T-helper 1 cell treated with Interleukin-12 subunit alpha and Interleukin-12 subunit beta and Interleukin-4 antibody, amounts not matched to agents 30 μg/mL and 1 μg/mL, for 36 hours (primary cell): ENCODE measurements at regions not wholly inside any gene's neighbourhood (a gene's known extent, or its start where the extent isn't known, plus 50 kb on each side); places are given as distances from the start of the nearest gene placed in this dataset.

Experiments
- H3K27ac Mint-ChIP-seq: one replicate; pipeline ENCODE4 v1.8.0; 2021; ENCODE audit warnings: mild to moderate bottlenecking, mixed read lengths
- H3K27me3 Mint-ChIP-seq: one replicate; pipeline ENCODE4 v1.8.0; 2021; ENCODE audit warnings: low read depth, mixed read lengths
- H3K36me3 Mint-ChIP-seq: one replicate; pipeline ENCODE4 v1.8.0; 2021; ENCODE audit warnings: low read depth, mixed read lengths
- H3K4me1 Mint-ChIP-seq: one replicate; pipeline ENCODE4 v1.8.0; 2021; ENCODE audit warnings: low read depth, mixed read lengths
- H3K4me3 Mint-ChIP-seq: one replicate; pipeline ENCODE4 v1.8.0; 2021; ENCODE audit warnings: mild to moderate bottlenecking, moderate library complexity, mixed read lengths
- H3K9me3 Mint-ChIP-seq: one replicate; pipeline ENCODE4 v1.8.0; 2021; ENCODE audit warnings: mixed read lengths

DNA sequence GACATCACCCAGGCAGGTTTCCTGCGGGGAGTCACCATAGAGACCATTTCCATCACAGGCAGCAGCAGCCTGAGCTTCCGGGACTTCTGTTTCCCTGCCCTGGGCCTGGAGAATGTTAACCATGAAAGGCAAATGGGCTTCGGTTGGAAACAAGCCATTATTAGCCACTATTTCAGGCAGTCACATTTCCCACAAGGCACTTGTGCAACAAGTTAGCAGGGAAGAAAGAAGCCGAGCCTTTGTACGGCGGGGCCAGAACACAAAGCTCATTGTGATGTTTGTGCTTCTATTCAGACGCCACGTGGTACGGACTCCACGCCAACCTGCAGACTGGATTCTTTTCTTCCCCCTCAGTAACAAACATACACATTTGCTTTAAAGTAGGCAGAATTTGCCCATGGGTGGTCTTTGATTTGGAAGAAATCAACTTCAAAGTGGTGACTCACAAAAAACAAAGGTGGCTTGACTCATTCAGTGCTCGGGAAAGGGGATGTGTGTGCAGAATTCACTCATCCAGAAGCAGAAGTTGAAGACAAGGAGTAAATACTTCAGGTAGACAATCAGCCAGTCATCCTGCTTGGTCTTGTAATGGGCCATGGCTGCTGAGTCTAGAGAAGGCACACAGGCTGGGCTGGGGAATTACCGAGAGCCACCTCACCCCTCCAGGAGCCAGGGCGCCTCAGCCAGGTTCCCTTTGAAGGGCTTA, 154.2 kb upstream of the PRMT8 start:
- H3K27me3 Mint-ChIP-seq, result peaks cover 12% of the 10 kb centered on the region
- no peak overlapping the region for H3K27ac Mint-ChIP-seq
- no peaks in the 10 kb centered on the region for H3K36me3 Mint-ChIP-seq
- no peaks in the 10 kb centered on the region for H3K4me1 Mint-ChIP-seq
- H3K4me3 Mint-ChIP-seq, result no peak overlapping the region
- no peaks in the 10 kb centered on the region for H3K9me3 Mint-ChIP-seq

DNA sequence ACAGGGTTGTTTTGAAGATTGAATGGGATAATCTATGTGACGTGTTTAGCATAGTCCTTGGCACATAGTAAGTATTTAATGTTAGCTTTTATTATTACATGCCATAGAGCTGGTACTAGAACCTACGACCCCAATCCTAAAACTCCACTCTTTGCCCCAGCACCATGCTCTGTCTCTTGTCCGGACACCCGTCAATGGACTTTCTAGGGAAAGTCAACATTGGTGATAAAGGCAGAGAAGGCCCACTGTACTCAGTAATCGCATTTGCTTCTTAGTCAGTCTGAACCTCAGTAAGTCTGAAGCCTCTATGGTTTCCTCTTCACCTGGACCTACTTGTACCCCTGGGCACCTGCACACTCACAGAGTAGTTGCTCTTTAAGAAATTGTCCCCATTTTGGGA, 153.1 kb upstream of the PRMT8 start:
- Mint-ChIP-seq H3K27ac (no peak overlapping the region), H3K4me3 (no peak overlapping the region), H3K9me3 (no peaks in the 10 kb centered on the region), H3K36me3 (no peaks in the 10 kb centered on the region), H3K27me3 (peaks cover 15% of the 10 kb centered on the region), H3K4me1 (no peaks in the 10 kb centered on the region)

DNA sequence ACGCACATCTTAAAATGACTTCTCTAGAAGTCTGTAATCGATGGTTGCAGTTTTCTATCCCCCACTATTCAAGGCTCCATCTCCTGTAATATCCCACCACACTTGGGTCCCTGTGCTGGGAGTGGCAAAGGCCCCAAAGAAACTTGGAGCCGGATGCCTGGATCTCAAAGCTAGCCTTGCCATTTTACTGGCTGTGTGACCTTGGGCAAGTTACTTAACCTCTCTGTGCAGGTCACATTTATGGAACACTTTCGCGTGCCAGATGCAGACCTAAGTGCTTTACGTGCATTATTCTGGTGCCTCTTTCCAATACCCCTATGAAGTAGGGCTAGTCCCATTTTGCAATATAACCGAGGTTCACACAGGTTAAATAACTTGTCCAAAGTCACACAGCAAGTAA, 151.8 kb upstream of the PRMT8 start:
- Mint-ChIP-seq H3K36me3 (no peaks in the 10 kb centered on the region), H3K27ac (no peak overlapping the region), H3K4me1 (no peaks in the 10 kb centered on the region), H3K4me3 (no peak overlapping the region), H3K9me3 (no peaks in the 10 kb centered on the region), H3K27me3 (peaks cover 15% of the 10 kb centered on the region)

DNA sequence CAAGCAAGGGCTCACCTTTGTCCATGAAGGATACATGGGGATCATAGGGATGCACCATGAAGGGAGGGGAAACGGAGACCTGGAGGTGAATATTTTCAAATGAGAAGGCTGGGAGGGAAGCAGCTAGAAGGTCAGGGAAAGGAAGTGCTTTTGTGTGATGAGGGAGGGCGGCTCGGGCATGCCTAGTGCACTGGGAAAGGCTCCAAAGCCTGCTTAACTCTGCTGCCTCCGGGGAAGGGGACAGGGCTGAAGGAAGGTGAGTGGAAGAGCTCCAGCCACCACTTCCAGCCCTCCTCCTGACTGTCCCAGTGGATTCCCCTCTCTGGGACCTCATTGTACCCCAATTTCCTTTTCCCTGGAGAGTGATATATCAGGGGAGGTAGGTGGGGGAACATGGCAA, 149.4 kb upstream of the PRMT8 start:
- Mint-ChIP-seq H3K36me3 (no peaks in the 10 kb centered on the region), H3K4me1 (no peaks in the 10 kb centered on the region), H3K27me3 (peaks cover 16% of the 10 kb centered on the region), H3K27ac (no peak overlapping the region), H3K9me3 (no peaks in the 10 kb centered on the region), H3K4me3 (no peak overlapping the region)

DNA sequence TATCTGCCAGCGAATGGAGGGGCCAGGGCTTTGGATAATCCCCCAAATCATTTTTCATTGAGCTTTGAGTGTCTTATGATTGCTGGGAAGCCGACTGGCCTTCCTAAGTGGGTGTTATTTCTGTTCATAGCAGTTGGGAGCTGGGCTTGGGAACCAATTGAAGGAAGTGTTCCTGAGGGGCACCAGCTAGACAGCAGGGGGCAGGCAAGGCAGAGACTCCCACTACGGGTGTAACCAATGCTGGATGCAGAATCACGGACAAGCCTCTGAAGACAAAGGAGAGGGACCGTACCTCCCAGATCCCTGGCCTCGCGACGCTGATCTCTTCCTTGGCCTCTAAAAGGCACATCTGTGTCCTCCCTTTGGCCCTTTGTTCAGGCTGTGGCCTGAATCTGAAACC, 149.0 kb upstream of the PRMT8 start:
- Mint-ChIP-seq H3K9me3 (no peaks in the 10 kb centered on the region), H3K27me3 (peaks cover 20% of the 10 kb centered on the region), H3K4me3 (no peak overlapping the region), H3K36me3 (no peaks in the 10 kb centered on the region), H3K27ac (no peak overlapping the region), H3K4me1 (no peaks in the 10 kb centered on the region)

DNA sequence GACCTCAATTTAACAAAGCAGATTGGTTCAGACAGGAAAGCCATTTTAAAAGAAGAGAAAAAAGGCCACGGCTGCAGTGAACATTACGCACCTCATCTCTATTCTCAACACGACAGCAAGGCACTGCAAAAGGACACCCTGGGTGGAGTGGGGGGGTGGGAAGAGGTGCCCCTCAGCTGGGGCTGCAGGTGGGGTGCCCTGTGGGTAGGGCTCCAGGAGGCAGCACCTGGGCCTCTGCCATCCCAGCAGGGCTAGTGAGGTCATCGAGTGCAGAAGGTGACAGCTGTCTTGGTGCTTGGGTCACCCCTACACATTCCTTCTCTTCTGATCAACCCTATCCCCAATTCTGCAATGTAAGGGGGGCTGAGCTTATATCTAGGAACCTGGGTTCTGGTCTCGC, 142.9 kb upstream of the PRMT8 start:
- H3K27ac Mint-ChIP-seq, result no peak overlapping the region
- H3K4me1 Mint-ChIP-seq, result no peaks in the 10 kb centered on the region
- H3K4me3 Mint-ChIP-seq, result no peak overlapping the region
- peaks cover 4% of the 10 kb centered on the region for H3K27me3 Mint-ChIP-seq
- no peaks in the 10 kb centered on the region for H3K36me3 Mint-ChIP-seq
- no peaks in the 10 kb centered on the region for H3K9me3 Mint-ChIP-seq

DNA sequence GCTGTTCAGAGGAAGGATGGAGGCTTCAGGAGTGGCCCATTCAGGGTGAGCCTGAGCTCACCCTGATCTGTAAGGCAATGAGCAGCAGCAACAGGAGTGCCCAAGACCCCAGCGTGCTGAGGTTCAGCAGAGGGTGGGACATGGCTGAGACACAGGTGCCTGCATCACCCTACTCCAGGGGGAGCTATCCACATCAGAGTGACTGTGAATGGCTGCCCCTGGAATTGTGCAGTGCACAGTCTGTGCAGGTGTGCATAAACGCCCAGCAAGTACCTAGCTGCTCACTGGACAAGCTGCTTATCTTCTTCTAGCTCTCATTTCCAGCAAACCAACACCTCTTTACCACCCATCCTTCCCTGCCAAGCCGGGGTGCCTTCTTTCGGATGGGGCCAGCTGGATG, 140.6 kb upstream of the PRMT8 start:
- Mint-ChIP-seq H3K9me3 (no peaks in the 10 kb centered on the region), H3K4me1 (no peaks in the 10 kb centered on the region), H3K36me3 (no peaks in the 10 kb centered on the region), H3K27me3 (peaks cover 4% of the 10 kb centered on the region), H3K27ac (no peak overlapping the region), H3K4me3 (no peak overlapping the region)

DNA sequence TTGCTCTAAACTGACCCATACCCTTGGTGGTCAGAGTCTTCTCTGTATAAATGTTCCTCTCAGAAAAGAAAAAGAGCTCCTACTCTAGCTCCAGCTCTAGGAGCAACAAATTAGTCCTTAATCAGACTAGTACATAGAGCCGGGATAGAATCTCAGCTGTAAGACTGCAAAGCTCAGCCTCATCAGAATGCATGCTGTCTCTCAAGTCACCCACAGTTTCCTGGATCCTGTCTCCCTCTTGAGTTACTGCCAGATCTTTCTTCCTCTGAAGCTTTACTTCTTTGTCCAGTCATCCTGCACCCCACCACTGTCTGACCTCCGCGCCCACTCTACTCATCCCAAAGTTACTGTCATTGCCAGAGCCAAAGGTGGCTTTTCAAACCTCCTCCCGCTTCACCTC, 139.3 kb upstream of the PRMT8 start:
- Mint-ChIP-seq H3K27me3 (peaks cover 3% of the 10 kb centered on the region), H3K27ac (no peak overlapping the region), H3K36me3 (no peaks in the 10 kb centered on the region), H3K4me1 (no peaks in the 10 kb centered on the region), H3K4me3 (no peak overlapping the region), H3K9me3 (no peaks in the 10 kb centered on the region)

DNA sequence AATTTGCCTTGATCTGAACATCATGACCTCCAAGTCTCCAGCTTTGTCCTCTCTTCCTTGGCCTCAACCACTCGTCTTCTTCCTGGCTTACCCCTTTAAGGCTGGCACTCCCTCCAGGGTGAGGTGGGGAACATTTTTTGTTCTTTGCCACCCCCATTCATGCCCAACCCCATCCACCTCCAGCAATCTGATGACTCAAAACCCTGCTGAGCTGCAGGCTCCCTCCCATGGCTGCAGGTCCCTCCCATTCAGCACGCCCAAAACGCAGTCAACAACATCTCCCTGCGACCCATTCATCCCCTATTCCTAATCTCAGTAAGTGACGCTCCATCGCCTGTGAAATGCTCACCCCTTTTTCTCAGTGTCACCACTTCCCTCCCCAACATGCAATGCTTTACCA, 138.8 kb upstream of the PRMT8 start:
- Mint-ChIP-seq H3K36me3 (no peaks in the 10 kb centered on the region), H3K27ac (no peak overlapping the region), H3K27me3 (peaks cover 3% of the 10 kb centered on the region)

DNA sequence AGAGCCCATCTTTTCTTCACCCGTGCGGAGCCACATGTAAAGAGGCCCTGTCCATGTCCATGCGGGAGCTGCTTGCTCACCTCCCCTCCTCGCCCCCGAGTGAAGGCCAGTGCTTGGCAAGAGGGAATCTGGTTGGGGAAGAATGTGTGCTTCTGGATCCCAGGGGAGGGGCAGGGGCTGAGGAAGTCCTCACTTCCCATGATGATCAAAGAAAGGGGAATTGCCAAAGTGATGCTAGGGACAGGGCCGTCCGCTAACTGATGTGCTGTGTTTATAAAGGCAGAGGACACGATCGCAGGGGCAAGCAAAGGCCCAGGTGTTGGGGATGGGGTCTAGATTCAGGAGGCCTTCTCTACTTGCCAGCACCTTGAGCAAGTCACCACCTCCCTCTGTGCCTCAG, 137.4 kb upstream of the PRMT8 start:
- Mint-ChIP-seq H3K27ac (no peak overlapping the region), H3K4me3 (no peak overlapping the region), H3K4me1 (no peaks in the 10 kb centered on the region), H3K36me3 (no peaks in the 10 kb centered on the region), H3K9me3 (no peaks in the 10 kb centered on the region), H3K27me3 (peaks cover 5% of the 10 kb centered on the region)

More for the DNA sequence above, 138.8 kb upstream of the PRMT8 start:
- Mint-ChIP-seq H3K9me3 (no peaks in the 10 kb centered on the region), H3K4me3 (no peak overlapping the region), H3K4me1 (no peaks in the 10 kb centered on the region)

DNA sequence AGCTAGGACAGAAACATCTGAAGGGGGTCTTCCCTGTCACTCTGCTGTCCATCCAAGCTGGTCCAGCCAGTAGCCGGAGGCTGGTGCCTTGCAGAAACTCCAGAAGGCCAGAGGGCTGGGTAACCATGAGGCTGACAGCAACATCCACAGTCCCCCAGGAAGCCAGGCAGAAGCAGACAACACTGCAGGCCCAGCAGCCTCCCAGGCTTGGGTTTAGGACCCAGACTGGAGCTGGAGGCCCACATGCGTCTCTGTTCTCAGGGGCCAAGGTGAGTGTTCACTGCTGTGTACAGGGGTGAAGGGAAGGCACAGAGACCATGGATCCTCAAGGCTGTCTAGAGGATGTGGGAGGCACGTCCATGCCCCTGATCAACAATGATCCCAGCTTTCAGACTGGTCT, 136.4 kb upstream of the PRMT8 start:
- Mint-ChIP-seq H3K4me1 (no peaks in the 10 kb centered on the region), H3K27me3 (peaks cover 10% of the 10 kb centered on the region), H3K36me3 (no peaks in the 10 kb centered on the region), H3K4me3 (no peak overlapping the region), H3K27ac (no peak overlapping the region), H3K9me3 (no peaks in the 10 kb centered on the region)

DNA sequence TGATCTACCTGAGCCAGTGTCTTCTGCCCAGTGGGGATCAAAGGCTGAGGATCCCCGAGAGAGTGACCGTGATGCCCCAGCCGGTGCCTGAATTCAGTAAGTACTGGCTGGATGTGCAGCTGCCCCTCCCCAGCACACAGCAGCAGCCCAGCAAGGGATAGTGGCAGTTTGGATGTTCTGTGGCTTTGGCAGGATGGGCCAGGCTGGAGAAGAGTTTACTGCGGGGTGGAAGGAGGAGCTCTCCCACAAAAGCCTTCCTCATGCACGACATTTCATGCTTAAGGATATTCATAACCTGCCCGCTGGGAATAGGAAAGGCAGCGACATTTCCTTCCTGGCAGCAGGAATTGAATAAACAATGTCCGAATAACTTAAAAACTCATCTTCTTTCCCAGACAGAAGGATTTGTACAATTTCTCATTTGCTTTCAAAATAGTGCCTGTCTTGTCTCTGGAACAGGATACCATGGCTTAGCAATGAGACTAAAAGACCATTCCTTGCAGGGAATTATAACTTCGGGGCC, 135.6 kb upstream of the PRMT8 start:
- Mint-ChIP-seq H3K9me3 (no peaks in the 10 kb centered on the region), H3K4me3 (no peak overlapping the region), H3K4me1 (no peaks in the 10 kb centered on the region), H3K36me3 (no peaks in the 10 kb centered on the region), H3K27me3 (peaks cover 10% of the 10 kb centered on the region), H3K27ac (no peak overlapping the region)

DNA sequence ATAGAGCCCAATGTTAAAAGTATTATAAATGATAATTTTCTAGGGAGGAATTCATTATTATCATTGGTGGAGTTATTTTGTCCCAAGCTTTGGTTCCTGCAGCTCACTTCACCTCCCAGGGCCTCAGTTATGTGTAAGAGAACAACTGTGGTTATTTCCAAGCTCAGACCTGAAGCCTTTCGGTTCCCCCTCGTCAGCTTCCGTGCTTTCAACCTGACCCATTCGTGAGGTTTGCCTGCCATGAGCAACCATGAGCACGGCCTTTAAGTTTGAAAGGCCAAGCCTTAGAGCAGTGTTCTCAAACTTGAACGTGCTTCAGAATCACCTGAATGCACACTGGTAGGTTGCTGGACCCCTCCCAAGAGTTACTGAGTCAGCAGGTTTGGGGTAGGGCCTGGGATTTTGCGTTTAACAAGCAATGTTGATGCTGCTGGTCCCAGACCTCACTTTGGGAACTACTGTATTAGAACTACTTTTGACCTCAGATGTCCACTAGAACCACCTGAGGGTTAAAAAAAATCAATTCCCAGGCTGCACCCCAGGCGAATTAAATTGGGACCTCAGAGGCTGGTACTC, 133.0 kb upstream of the PRMT8 start:
- H3K27me3 Mint-ChIP-seq, result peaks cover 11% of the 10 kb centered on the region
- no peaks in the 10 kb centered on the region for H3K36me3 Mint-ChIP-seq
- no peak overlapping the region for H3K4me3 Mint-ChIP-seq
- no peaks in the 10 kb centered on the region for H3K4me1 Mint-ChIP-seq
- no peaks in the 10 kb centered on the region for H3K9me3 Mint-ChIP-seq
- H3K27ac Mint-ChIP-seq, result no peak overlapping the region

DNA sequence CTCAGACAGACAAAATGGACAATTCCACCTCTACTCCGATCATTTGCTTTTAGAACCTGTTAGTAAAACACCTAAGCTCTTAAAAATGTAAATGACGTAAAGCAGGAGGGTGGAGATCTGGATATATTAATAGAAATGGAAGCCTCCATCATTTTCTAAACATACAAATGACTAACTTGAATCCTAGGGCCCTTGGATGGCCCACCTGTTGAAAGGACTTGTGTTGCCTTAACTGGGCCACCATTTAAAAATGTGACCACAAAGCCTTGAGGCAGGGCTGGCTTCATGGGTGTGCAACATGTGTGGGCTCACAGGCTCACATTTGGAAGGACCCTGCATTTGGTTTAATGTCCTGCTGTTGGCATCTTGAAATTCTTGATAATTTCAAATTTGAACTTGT, 131.5 kb upstream of the PRMT8 start:
- H3K9me3 Mint-ChIP-seq, result no peaks in the 10 kb centered on the region
- peaks cover 22% of the 10 kb centered on the region for H3K27me3 Mint-ChIP-seq
- H3K36me3 Mint-ChIP-seq, result no peaks in the 10 kb centered on the region
- no peak overlapping the region for H3K27ac Mint-ChIP-seq
- no peaks in the 10 kb centered on the region for H3K4me1 Mint-ChIP-seq
- no peak overlapping the region for H3K4me3 Mint-ChIP-seq

DNA sequence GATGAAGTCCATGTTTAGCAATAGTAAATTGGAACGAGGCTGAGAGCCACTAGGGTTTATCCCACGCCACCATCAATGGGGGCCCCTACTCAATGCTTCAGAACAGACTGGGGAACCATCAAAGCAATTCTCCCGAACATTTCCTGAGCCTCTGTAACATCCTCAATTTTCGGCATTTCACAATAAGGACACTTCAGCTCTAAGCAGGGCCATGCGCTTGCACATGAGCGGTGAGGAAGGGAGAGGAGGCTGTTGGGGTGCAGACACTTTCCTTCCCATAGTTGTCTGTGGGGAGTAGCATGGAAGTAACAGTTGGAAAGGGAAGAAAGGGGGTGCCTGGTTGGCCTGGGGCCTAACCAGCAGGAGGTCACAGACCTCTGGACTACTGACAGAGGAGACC, 129.9 kb upstream of the PRMT8 start:
- H3K4me1 Mint-ChIP-seq, result no peaks in the 10 kb centered on the region
- H3K27me3 Mint-ChIP-seq, result peaks cover 34% of the 10 kb centered on the region
- no peaks in the 10 kb centered on the region for H3K36me3 Mint-ChIP-seq
- H3K9me3 Mint-ChIP-seq, result no peaks in the 10 kb centered on the region
- H3K27ac Mint-ChIP-seq, result no peak overlapping the region
- H3K4me3 Mint-ChIP-seq, result no peak overlapping the region
